GM23338 (cell line): ENCODE measurements at regions not wholly inside any gene's neighbourhood (a gene's known extent, or its start where the extent isn't known, plus 50 kb on each side); places are given as distances from the start of the nearest gene placed in this dataset.

Source experiments
- ATAC-seq: fragments of 200-7000 bp; cut with Tn5 transposase; 3 replicates; pipeline ENCODE4 v1.9.1; 2020
- DNase-seq: peaks from one replicate; pipeline ENCODE4 v3.0.0-alpha.2; 2015; ENCODE audit warnings: low spot score
- H2AFZ ChIP-seq: fragments of 200-600 bp; sonication (generic); 2 replicates; pipeline ENCODE4 v1.8.0; 2016; ENCODE audit warnings: antibody characterized with exemption, mild to moderate bottlenecking, moderate library complexity
- H3F3A ChIP-seq: fragments of 200-600 bp; sonication (generic); replicated peaks from 2 replicates; pipeline ENCODE4 v1.8.0; 2017; ENCODE audit warnings: antibody characterized with exemption, mixed run types, low read depth
- H3K27ac ChIP-seq: fragments of 200-600 bp; sonication (generic); 2 replicates; pipeline ENCODE4 v1.6.1; 2016; ENCODE audit warnings: low read depth
- H3K27me3 ChIP-seq: fragments of 200-600 bp; sonication (generic); 2 replicates; pipeline ENCODE4 v1.8.0; 2016; ENCODE audit warnings: mild to moderate bottlenecking, mixed run types, moderate library complexity; ENCODE audit not compliant: insufficient read depth
- H3K36me3 ChIP-seq: fragments of 200-600 bp; sonication (generic); 2 replicates; pipeline ENCODE4 v1.8.0; 2016; ENCODE audit warnings: mild to moderate bottlenecking; ENCODE audit not compliant: insufficient read depth
- H3K4me1 ChIP-seq: fragments of 200-600 bp; sonication (generic); 2 replicates; pipeline ENCODE4 v1.8.0; 2016; ENCODE audit warnings: mild to moderate bottlenecking, moderate library complexity; ENCODE audit not compliant: insufficient read depth
- H3K4me2 ChIP-seq: fragments of 200-600 bp; sonication (generic); 2 replicates; pipeline ENCODE4 v1.7.1; 2017; ENCODE audit warnings: mixed run types
- H3K4me3 ChIP-seq: fragments of 200-600 bp; sonication (generic); 2 replicates; pipeline ENCODE4 v1.6.1; 2016; ENCODE audit warnings: mixed run types
- H3K79me2 ChIP-seq: fragments of 200-600 bp; sonication (generic); replicated peaks from 2 replicates; pipeline ENCODE4 v1.8.0; 2017; ENCODE audit warnings: mild to moderate bottlenecking; ENCODE audit not compliant: insufficient read depth
- H3K9me2 ChIP-seq: fragments of 200-600 bp; sonication (generic); 2 replicates; pipeline ENCODE4 v1.8.0; 2017; ENCODE audit not compliant: insufficient read depth
- H4K20me1 ChIP-seq: fragments of 200-600 bp; sonication (generic); replicated peaks from 2 replicates; pipeline ENCODE4 v1.8.0; 2017; ENCODE audit warnings: mild to moderate bottlenecking; ENCODE audit not compliant: insufficient read depth
- H3K27ac Mint-ChIP-seq: 2 replicates; pipeline ENCODE4 v1.8.0; 2020; ENCODE audit warnings: inconsistent platforms, mild to moderate bottlenecking, moderate library complexity, mixed read lengths
- H3K27me3 Mint-ChIP-seq: 3 replicates; pipeline ENCODE4 v1.8.0; 2022; ENCODE audit warnings: low read depth, mild to moderate bottlenecking, moderate library complexity, mixed read lengths, inconsistent platforms; ENCODE audit not compliant: insufficient read depth, poor library complexity
- H3K36me3 Mint-ChIP-seq: 3 replicates; pipeline ENCODE4 v1.8.0; 2021; ENCODE audit warnings: low read depth, mild to moderate bottlenecking, inconsistent platforms, moderate library complexity, mixed read lengths
- H3K4me1 Mint-ChIP-seq: 3 replicates; pipeline ENCODE4 v1.8.0; 2020; ENCODE audit warnings: mild to moderate bottlenecking, inconsistent platforms, mixed read lengths
- H3K4me3 Mint-ChIP-seq: 3 replicates; pipeline ENCODE4 v1.8.0; 2021; ENCODE audit warnings: moderate library complexity, mild to moderate bottlenecking, inconsistent platforms, mixed read lengths
- H3K9me3 Mint-ChIP-seq: 3 replicates; pipeline ENCODE4 v1.8.0; 2020; ENCODE audit warnings: moderate library complexity, mild to moderate bottlenecking, inconsistent platforms, mixed read lengths
- CREB1 ChIP-seq: fragments of 250-450 bp; sonication (Bioruptor Pico); IDR thresholded peaks from 2 replicates; pipeline ENCODE4 v1.5.0; 2020; ENCODE audit warnings: low read depth, mild to moderate bottlenecking, moderate library complexity
- ETS1 ChIP-seq: IDR thresholded peaks from 2 replicates; pipeline ENCODE4 v1.6.1; 2016; ENCODE audit warnings: antibody characterized with exemption
- EZH2 ChIP-seq: fragments of 200-600 bp; sonication (generic); IDR thresholded peaks from one replicate; pipeline ENCODE4 v1.8.0; 2017; ENCODE audit warnings: antibody characterized with exemption, mild to moderate bottlenecking, low read depth; ENCODE audit not compliant: unreplicated experiment
- EZH2phosphoT487 ChIP-seq: fragments of 200-600 bp; sonication (generic); IDR thresholded peaks from one replicate; pipeline ENCODE4 v1.8.1; 2018; ENCODE audit warnings: antibody characterized with exemption; ENCODE audit not compliant: unreplicated experiment
- JUNB ChIP-seq: IDR thresholded peaks from one replicate; pipeline ENCODE4 v1.6.1; 2016; ENCODE audit warnings: antibody characterized with exemption; ENCODE audit not compliant: unreplicated experiment
- NANOG ChIP-seq: IDR thresholded peaks from 2 replicates; pipeline ENCODE4 v1.6.1; 2016; ENCODE audit warnings: antibody characterized with exemption, borderline replicate concordance
- POLR2AphosphoS5 ChIP-seq: IDR thresholded peaks from 2 replicates; pipeline ENCODE4 v1.6.1; 2016; ENCODE audit warnings: antibody characterized with exemption, low read depth
- STAT1 ChIP-seq: IDR thresholded peaks from one replicate; pipeline ENCODE4 v1.6.1; 2016; ENCODE audit warnings: antibody characterized with exemption; ENCODE audit not compliant: unreplicated experiment
- ZNF114 ChIP-seq: fragments of 250-450 bp; sonication (Bioruptor Pico); IDR thresholded peaks from 2 replicates; pipeline ENCODE4 v1.5.0; 2020; ENCODE audit warnings: mild to moderate bottlenecking, moderate library complexity
- ZNF331 ChIP-seq: fragments of 250-450 bp; sonication (Bioruptor Pico); IDR thresholded peaks from 2 replicates; pipeline ENCODE4 v1.5.0; 2020; ENCODE audit warnings: low read depth, mild to moderate bottlenecking, moderate library complexity
- ZNF462 ChIP-seq: fragments of 250-450 bp; sonication (Bioruptor Pico); IDR thresholded peaks from 2 replicates; pipeline ENCODE4 v1.5.0; 2020; ENCODE audit warnings: mild to moderate bottlenecking, moderate library complexity
- TF ChIP-seq, protein P1 (sequence below): IDR thresholded peaks from one replicate; pipeline ENCODE4 v1.6.1; 2018; ENCODE audit warnings: antibody characterized with exemption; ENCODE audit not compliant: unreplicated experiment
- TF ChIP-seq, protein P2 (sequence below), 2 experiments: fragments of 200-600 bp in 1 of 2; sonication (generic) in 1 of 2; conservative IDR thresholded peaks; 2 replicates each; pipeline versions ENCODE4 v1.5.1 to v1.6.1; 2016 to 2017; ENCODE audit warnings: antibody characterized with exemption in 2 of 2, low read depth in 2 of 2, mild to moderate bottlenecking in 2 of 2, moderate library complexity in 1 of 2

GRCh38 chr18:42474577-42474976 lies 519.5 kb downstream of the PIK3C3 start:
- no peak overlapping the region for H3K27ac Mint-ChIP-seq
- H2AFZ ChIP-seq, result peak overlapping the region; percentile 91; the same call in 1 of the 2 replicates
- H3K4me3 Mint-ChIP-seq, result no peak overlapping the region
- H4K20me1 ChIP-seq, result no peaks in the 10 kb centered on the region
- H3K36me3 ChIP-seq, result no peaks in the 10 kb centered on the region
- no peaks in the 10 kb centered on the region; the same call in 2 of the 3 replicates for H3K4me1 Mint-ChIP-seq
- no peaks in the 10 kb centered on the region for H3K27me3 Mint-ChIP-seq
- H3K36me3 Mint-ChIP-seq, result no peaks in the 10 kb centered on the region
- H3K4me2 ChIP-seq, result no peak overlapping the region
- peaks cover 12% of the 10 kb centered on the region; the same call in 1 of the 2 replicates for H3K9me2 ChIP-seq
- H3K27me3 ChIP-seq, result no peaks in the 10 kb centered on the region
- no peaks in the 10 kb centered on the region for H3K4me1 ChIP-seq
- TF ChIP-seq CREB1 (CRISPR knock-in tag), result no peak
- TF ChIP-seq ETS1, result no peak
- TF ChIP-seq EZH2, result no peak
- TF ChIP-seq, protein P1, sequence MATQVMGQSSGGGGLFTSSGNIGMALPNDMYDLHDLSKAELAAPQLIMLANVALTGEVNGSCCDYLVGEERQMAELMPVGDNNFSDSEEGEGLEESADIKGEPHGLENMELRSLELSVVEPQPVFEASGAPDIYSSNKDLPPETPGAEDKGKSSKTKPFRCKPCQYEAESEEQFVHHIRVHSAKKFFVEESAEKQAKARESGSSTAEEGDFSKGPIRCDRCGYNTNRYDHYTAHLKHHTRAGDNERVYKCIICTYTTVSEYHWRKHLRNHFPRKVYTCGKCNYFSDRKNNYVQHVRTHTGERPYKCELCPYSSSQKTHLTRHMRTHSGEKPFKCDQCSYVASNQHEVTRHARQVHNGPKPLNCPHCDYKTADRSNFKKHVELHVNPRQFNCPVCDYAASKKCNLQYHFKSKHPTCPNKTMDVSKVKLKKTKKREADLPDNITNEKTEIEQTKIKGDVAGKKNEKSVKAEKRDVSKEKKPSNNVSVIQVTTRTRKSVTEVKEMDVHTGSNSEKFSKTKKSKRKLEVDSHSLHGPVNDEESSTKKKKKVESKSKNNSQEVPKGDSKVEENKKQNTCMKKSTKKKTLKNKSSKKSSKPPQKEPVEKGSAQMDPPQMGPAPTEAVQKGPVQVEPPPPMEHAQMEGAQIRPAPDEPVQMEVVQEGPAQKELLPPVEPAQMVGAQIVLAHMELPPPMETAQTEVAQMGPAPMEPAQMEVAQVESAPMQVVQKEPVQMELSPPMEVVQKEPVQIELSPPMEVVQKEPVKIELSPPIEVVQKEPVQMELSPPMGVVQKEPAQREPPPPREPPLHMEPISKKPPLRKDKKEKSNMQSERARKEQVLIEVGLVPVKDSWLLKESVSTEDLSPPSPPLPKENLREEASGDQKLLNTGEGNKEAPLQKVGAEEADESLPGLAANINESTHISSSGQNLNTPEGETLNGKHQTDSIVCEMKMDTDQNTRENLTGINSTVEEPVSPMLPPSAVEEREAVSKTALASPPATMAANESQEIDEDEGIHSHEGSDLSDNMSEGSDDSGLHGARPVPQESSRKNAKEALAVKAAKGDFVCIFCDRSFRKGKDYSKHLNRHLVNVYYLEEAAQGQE, result no peak
- TF ChIP-seq ZNF331 (CRISPR knock-in tag), result no peak
- TF ChIP-seq JUNB, result no peak
- no peak for TF ChIP-seq NANOG
- TF ChIP-seq, protein P2, sequence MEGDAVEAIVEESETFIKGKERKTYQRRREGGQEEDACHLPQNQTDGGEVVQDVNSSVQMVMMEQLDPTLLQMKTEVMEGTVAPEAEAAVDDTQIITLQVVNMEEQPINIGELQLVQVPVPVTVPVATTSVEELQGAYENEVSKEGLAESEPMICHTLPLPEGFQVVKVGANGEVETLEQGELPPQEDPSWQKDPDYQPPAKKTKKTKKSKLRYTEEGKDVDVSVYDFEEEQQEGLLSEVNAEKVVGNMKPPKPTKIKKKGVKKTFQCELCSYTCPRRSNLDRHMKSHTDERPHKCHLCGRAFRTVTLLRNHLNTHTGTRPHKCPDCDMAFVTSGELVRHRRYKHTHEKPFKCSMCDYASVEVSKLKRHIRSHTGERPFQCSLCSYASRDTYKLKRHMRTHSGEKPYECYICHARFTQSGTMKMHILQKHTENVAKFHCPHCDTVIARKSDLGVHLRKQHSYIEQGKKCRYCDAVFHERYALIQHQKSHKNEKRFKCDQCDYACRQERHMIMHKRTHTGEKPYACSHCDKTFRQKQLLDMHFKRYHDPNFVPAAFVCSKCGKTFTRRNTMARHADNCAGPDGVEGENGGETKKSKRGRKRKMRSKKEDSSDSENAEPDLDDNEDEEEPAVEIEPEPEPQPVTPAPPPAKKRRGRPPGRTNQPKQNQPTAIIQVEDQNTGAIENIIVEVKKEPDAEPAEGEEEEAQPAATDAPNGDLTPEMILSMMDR (conservative IDR thresholded peaks at IDR 0.05; ENCODE audit: low read depth in 2 of 2), result no peak
- no peak for TF ChIP-seq ZNF114 (CRISPR knock-in tag)
- TF ChIP-seq STAT1, result no peak
- no peak for TF ChIP-seq ZNF462 (CRISPR knock-in tag)
- no peak for TF ChIP-seq POLR2AphosphoS5
- no peak for TF ChIP-seq EZH2phosphoT487
- no peak overlapping the region for H3K4me3 ChIP-seq
- no peaks in the 10 kb centered on the region for H3F3A ChIP-seq
- DNase-seq (no peak), ATAC-seq (no peak)
- no peak overlapping the region for H3K27ac ChIP-seq
- 0 out of 3 replicates have a peak, but pooled peaks cover 4% of the 10 kb centered on the region for H3K9me3 Mint-ChIP-seq
- H3K79me2 ChIP-seq, result no peaks in the 10 kb centered on the region
